ENCODE measurements at regions not wholly inside any gene's neighbourhood (a gene's known extent, or its start where the extent isn't known, plus 50 kb on each side); places are given as distances from the start of the nearest gene placed in this dataset.
"Not testable (repeated sequence)": the region's sequence is repeated elsewhere in the genome, so short reads cannot be mapped to it uniquely, and the experiment has no call there.

- ATAC-seq: not testable (repeated sequence)
These were observed 249.9 kb downstream of the DOK5 start for GRCh38 chr20:54725266-54725665.

- no peak for ATAC-seq
These were observed 248.3 kb downstream of the DOK5 start for GRCh38 chr20:54723723-54724122.

- no peak for ATAC-seq
These were observed 242.6 kb downstream of the DOK5 start for GRCh38 chr20:54717983-54718382.

- no peak for ATAC-seq
These were observed 241.4 kb downstream of the DOK5 start for GRCh38 chr20:54716790-54717189.

- ATAC-seq: no peak
These were observed 240.9 kb downstream of the DOK5 start for GRCh38 chr20:54716174-54716747.

GRCh38 chr20:54714817-54715216 lies 239.4 kb downstream of the DOK5 start:
- no peak for ATAC-seq

- ATAC-seq: no peak
These were observed 238.3 kb downstream of the DOK5 start for GRCh38 chr20:54713727-54714126.

- ATAC-seq: no peak
These were observed 235.7 kb downstream of the DOK5 start for GRCh38 chr20:54711071-54711470.

- no peak for ATAC-seq
These were observed 234.9 kb downstream of the DOK5 start for GRCh38 chr20:54710341-54710740.

GRCh38 chr20:54708229-54708628 lies 232.8 kb downstream of the DOK5 start:
- ATAC-seq: no peak

- no peak for ATAC-seq
These were observed 232.4 kb downstream of the DOK5 start for GRCh38 chr20:54707801-54708200.

GRCh38 chr20:54706581-54706980 lies 231.2 kb downstream of the DOK5 start:
- ATAC-seq: no peak

- no peak for ATAC-seq
These were observed 228.7 kb downstream of the DOK5 start for GRCh38 chr20:54704032-54704635.

All from esophagus mucosa (tissue), 1 donor.